ENCODE measurements at regions not wholly inside any gene's neighbourhood (a gene's known extent, or its start where the extent isn't known, plus 50 kb on each side); places are given as distances from the start of the nearest gene placed in this dataset.
A peak's percentile ranks its signal among the peaks of the same experiment; 100 is the strongest.
"Not testable (repeated sequence)": the region's sequence is repeated elsewhere in the genome, so short reads cannot be mapped to it uniquely, and the experiment has no call there.

- ATAC-seq; DNase-seq; H3K4me3 Mint-ChIP-seq; H3K4me1 Mint-ChIP-seq (ENCODE audit: low read depth); H3K36me3 Mint-ChIP-seq (ENCODE audit: insufficient read depth): not testable (repeated sequence)
- Mint-ChIP-seq H3K27me3 (ENCODE audit: low read depth) (peaks cover 11% of the 10 kb centered on the region), H3K9me3 (peaks cover 38% of the 10 kb centered on the region)
These were observed 112.7 kb downstream of the TENT5C start for GRCh38 chr1:117718596-117718995.

- Mint-ChIP-seq H3K27me3 (ENCODE audit: low read depth) (peaks cover 13% of the 10 kb centered on the region), H3K4me3 (no peak overlapping the region), H3K36me3 (ENCODE audit: insufficient read depth) (peaks cover 6% of the 10 kb centered on the region), H3K9me3 (peaks cover 41% of the 10 kb centered on the region), H3K4me1 (ENCODE audit: low read depth) (peaks cover 8% of the 10 kb centered on the region)
- no peak for ATAC-seq
- no peak for DNase-seq
These were observed 113.2 kb downstream of the TENT5C start for GRCh38 chr1:117719004-117719403.

GRCh38 chr1:117732065-117732797, 126.4 kb downstream of the TENT5C start:
- H3K4me1 Mint-ChIP-seq (ENCODE audit: low read depth): peaks cover 15% of the 10 kb centered on the region
- DNase-seq (no peak), ATAC-seq (no peak)
- H3K36me3 Mint-ChIP-seq (ENCODE audit: insufficient read depth): no peaks in the 10 kb centered on the region
- no peaks in the 10 kb centered on the region for H3K27me3 Mint-ChIP-seq (ENCODE audit: low read depth)
- no peak overlapping the region for H3K4me3 Mint-ChIP-seq
- peaks cover 21% of the 10 kb centered on the region for H3K9me3 Mint-ChIP-seq

DNA sequence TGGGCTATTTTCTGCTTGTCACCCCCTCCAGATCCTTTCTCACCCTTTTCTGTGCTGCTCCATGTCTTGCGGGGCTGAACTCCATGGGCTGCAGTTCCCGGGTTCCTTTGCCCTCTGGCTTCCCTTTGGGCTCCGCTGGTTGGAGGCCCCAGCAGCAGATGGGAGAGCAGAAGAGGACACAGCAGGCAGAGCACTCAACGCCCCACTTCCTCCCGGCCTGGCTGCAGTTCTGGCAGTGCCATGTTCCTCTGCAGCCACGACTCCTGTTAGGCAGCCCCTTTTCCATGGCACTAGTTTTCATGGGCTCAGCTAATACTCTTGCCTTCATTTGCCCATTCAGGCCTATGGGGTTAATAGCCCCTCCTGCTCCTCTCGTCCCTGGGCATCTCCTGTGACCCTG, 127.1 kb downstream of the TENT5C start:
- peaks cover 14% of the 10 kb centered on the region for H3K9me3 Mint-ChIP-seq
- peaks cover 15% of the 10 kb centered on the region for H3K4me1 Mint-ChIP-seq (ENCODE audit: low read depth)
- no peaks in the 10 kb centered on the region for H3K27me3 Mint-ChIP-seq (ENCODE audit: low read depth)
- ATAC-seq (no peak), DNase-seq (no peak)
- no peak overlapping the region for H3K4me3 Mint-ChIP-seq
- H3K36me3 Mint-ChIP-seq (ENCODE audit: insufficient read depth): no peaks in the 10 kb centered on the region

DNA sequence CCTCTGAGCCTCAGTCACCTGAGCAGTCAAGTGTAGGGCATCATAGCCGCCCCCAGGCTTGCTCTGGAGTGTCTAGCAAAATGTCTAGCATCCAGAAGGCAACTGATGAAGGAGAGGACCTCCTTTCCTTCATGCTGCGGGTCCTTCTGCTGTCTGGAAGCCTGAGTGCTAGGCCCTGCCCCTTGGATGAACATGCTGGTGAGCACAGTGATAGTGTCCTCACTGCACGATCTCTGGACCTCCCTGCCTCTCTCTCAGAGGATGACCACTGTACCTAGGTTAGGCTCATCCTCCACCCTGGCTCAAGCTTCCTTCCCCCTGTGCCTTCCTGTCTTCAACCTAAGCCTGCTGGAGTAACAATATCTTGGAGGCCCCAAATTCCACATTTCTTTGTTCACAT, 128.6 kb downstream of the TENT5C start:
- H3K36me3 Mint-ChIP-seq (ENCODE audit: insufficient read depth): no peaks in the 10 kb centered on the region
- H3K4me1 Mint-ChIP-seq (ENCODE audit: low read depth): peaks cover 15% of the 10 kb centered on the region
- ATAC-seq: no peak
- peaks cover under 1% of the 10 kb centered on the region for H3K9me3 Mint-ChIP-seq
- no peak overlapping the region for H3K4me3 Mint-ChIP-seq
- no peaks in the 10 kb centered on the region for H3K27me3 Mint-ChIP-seq (ENCODE audit: low read depth)
- DNase-seq: no peak

DNA sequence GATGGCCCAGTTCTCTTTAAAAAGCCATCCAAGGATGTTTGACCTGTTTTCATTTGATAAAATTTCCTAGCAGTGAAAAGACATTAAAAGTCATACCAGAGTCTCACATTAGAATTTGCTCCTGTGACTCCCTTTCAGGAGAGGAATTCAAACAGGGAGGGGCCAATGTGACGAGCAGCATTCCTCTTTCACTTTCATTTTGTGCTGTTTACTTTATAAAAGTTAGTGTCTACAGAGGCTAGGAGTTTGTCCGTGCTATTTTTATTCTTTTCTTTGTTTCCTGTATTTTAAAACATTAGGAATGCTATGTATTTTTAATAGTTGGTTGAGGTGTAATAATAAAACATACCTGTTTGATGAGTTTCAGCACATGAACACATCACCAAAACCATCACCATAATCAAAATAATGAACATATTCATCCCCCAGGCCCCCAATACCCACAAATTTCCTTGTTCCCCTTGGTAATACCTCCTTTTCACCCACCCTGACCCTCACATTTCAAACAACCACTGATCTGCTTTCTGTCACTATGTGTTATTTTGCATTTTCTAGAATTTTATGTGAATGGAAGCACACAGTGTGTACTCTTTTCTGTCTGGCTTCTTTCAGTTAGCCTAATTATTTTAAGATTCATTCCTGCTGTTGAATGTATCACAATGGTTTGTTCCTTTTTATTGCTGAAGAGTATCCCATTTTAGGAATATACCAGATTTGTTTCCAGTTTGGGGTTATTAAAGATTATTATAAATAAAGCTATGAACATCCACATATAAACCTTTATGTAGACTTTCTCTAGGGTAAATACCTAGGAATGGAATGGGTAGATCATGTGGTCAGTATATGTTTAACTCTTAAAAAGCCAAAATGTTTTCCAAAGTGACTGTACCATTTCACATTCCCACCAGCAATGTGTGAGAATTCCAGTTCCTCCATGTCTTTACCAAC, 129.5 kb downstream of the TENT5C start:
- ATAC-seq: peak; percentile 72 to 76
- no peaks in the 10 kb centered on the region for H3K9me3 Mint-ChIP-seq
- H3K36me3 Mint-ChIP-seq (ENCODE audit: insufficient read depth): no peaks in the 10 kb centered on the region
- H3K4me1 Mint-ChIP-seq (ENCODE audit: low read depth): peaks cover 15% of the 10 kb centered on the region
- H3K4me3 Mint-ChIP-seq: peak overlapping the region; percentile 77
- DNase-seq: peak; percentile 25
- no peaks in the 10 kb centered on the region for H3K27me3 Mint-ChIP-seq (ENCODE audit: low read depth)

GRCh38 chr1:117739504-117739903, 133.7 kb downstream of the TENT5C start:
- Mint-ChIP-seq H3K36me3 (ENCODE audit: insufficient read depth) (no peaks in the 10 kb centered on the region), H3K27me3 (ENCODE audit: low read depth) (peaks cover 2% of the 10 kb centered on the region), H3K9me3 (peaks cover 8% of the 10 kb centered on the region), H3K4me3 (no peak overlapping the region), H3K4me1 (ENCODE audit: low read depth) (peaks cover 14% of the 10 kb centered on the region)
- DNase-seq (no peak), ATAC-seq (no peak)

GRCh38 chr1:117740496-117740895, 134.6 kb downstream of the TENT5C start:
- no peak for ATAC-seq
- Mint-ChIP-seq H3K9me3 (peaks cover 8% of the 10 kb centered on the region), H3K4me1 (ENCODE audit: low read depth) (peaks cover 6% of the 10 kb centered on the region), H3K27me3 (ENCODE audit: low read depth) (peaks cover 2% of the 10 kb centered on the region), H3K36me3 (ENCODE audit: insufficient read depth) (no peaks in the 10 kb centered on the region), H3K4me3 (no peak overlapping the region)
- DNase-seq: no peak

GRCh38 chr1:117746565-117746964, 140.7 kb downstream of the TENT5C start:
- Mint-ChIP-seq H3K9me3 (peaks cover 14% of the 10 kb centered on the region), H3K27me3 (ENCODE audit: low read depth) (peaks cover 17% of the 10 kb centered on the region)
- H3K4me3 Mint-ChIP-seq; H3K4me1 Mint-ChIP-seq (ENCODE audit: low read depth); DNase-seq; ATAC-seq; H3K36me3 Mint-ChIP-seq (ENCODE audit: insufficient read depth): not testable (repeated sequence)

DNA sequence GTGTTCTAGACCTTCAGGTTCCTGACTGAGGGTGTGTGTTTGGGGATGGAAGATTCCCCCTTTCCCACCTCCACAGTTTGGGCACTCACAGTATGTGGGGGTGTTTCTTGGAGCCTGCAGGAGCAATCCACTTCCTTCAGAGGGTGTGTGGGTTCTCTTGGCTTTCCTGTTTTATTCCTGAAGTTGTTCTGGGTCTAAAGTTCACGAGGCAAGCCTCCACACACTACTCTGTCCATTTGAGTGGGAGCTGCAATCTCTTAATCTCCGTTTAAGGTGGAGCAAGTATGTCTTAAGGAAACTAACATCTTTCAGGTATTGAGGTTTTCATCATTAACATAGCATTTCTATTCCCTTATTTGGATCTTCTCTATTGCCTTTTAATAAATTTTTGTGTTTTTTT, 141.8 kb downstream of the TENT5C start:
- DNase-seq: no peak
- no peak for ATAC-seq
- Mint-ChIP-seq H3K27me3 (ENCODE audit: low read depth) (peaks cover 17% of the 10 kb centered on the region), H3K9me3 (peaks cover 8% of the 10 kb centered on the region), H3K4me3 (no peak overlapping the region), H3K4me1 (ENCODE audit: low read depth) (no peaks in the 10 kb centered on the region), H3K36me3 (ENCODE audit: insufficient read depth) (no peaks in the 10 kb centered on the region)

DNA sequence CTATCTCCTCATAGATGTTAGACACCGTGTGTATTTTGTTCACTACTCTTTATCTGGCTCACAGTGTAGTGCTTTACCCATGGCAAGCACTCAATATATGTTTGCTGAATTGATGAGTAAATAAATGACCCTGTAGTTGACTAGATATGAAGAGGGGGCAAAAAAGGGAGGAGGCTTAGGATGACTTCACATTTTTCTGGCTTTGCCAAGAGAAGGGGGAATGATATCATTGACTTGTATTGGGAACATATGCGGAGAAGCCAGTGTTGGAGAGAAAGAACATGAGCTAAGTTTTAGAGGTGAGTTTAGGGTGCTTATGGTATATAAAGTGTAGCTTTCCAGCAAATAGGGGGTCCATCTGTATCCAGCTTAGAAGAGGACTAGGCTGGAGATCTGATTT, 145.5 kb downstream of the TENT5C start:
- H3K27me3 Mint-ChIP-seq (ENCODE audit: low read depth): peaks cover 29% of the 10 kb centered on the region

GRCh38 chr1:117752661-117753060, 146.8 kb downstream of the TENT5C start:
- H3K36me3 Mint-ChIP-seq (ENCODE audit: insufficient read depth): no peaks in the 10 kb centered on the region
- ATAC-seq: no peak
- no peak for DNase-seq
- no peaks in the 10 kb centered on the region for H3K9me3 Mint-ChIP-seq
- no peak overlapping the region for H3K4me3 Mint-ChIP-seq
- H3K4me1 Mint-ChIP-seq (ENCODE audit: low read depth): peaks cover 4% of the 10 kb centered on the region
- H3K27me3 Mint-ChIP-seq (ENCODE audit: low read depth): peaks cover 26% of the 10 kb centered on the region

More for the DNA sequence above, 145.5 kb downstream of the TENT5C start:
- DNase-seq (no peak), ATAC-seq (no peak)
- Mint-ChIP-seq H3K9me3 (peaks cover under 1% of the 10 kb centered on the region), H3K36me3 (ENCODE audit: insufficient read depth) (no peaks in the 10 kb centered on the region), H3K4me1 (ENCODE audit: low read depth) (peaks cover 4% of the 10 kb centered on the region), H3K4me3 (no peak overlapping the region)

DNA sequence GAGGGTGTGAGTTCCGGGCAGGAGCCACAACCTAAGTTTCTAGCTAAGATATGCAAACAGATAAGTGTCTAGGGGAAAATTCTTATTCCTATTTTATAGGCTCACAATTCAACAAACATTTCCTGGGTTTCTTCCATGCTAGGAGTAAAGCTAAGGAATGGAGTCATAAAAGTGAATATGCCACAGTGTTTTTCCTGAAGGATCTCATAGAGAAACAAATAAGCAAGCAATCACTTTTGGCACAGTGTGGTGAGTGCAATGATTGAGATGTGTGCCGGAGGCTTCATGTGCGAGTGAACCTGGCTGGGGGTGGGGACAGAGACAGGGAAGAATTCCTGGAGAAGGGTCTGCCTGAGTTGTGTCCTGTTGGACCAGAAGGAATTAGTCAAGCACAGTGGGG, 147.4 kb downstream of the TENT5C start:
- Mint-ChIP-seq H3K36me3 (ENCODE audit: insufficient read depth) (no peaks in the 10 kb centered on the region), H3K27me3 (ENCODE audit: low read depth) (peaks cover 26% of the 10 kb centered on the region), H3K4me3 (no peak overlapping the region), H3K9me3 (no peaks in the 10 kb centered on the region), H3K4me1 (ENCODE audit: low read depth) (peaks cover 4% of the 10 kb centered on the region)
- no peak for ATAC-seq
- no peak for DNase-seq

- peak in 1 of 2 donors; percentile 43 for ATAC-seq
- H3K4me1 Mint-ChIP-seq (ENCODE audit: low read depth): peaks cover 8% of the 10 kb centered on the region
- no peak overlapping the region for H3K4me3 Mint-ChIP-seq
These were observed 147.8 kb downstream of the TENT5C start for GRCh38 chr1:117753652-117754051.

More at GRCh38 chr1:117753652-117754051, 147.8 kb downstream of the TENT5C start:
- no peak for DNase-seq
- Mint-ChIP-seq H3K9me3 (no peaks in the 10 kb centered on the region), H3K27me3 (ENCODE audit: low read depth) (peaks cover 26% of the 10 kb centered on the region), H3K36me3 (ENCODE audit: insufficient read depth) (no peaks in the 10 kb centered on the region)
